ENCODE measurements at regions not wholly inside any gene's neighbourhood (a gene's known extent, or its start where the extent isn't known, plus 50 kb on each side); places are given as distances from the start of the nearest gene placed in this dataset.

DNA sequence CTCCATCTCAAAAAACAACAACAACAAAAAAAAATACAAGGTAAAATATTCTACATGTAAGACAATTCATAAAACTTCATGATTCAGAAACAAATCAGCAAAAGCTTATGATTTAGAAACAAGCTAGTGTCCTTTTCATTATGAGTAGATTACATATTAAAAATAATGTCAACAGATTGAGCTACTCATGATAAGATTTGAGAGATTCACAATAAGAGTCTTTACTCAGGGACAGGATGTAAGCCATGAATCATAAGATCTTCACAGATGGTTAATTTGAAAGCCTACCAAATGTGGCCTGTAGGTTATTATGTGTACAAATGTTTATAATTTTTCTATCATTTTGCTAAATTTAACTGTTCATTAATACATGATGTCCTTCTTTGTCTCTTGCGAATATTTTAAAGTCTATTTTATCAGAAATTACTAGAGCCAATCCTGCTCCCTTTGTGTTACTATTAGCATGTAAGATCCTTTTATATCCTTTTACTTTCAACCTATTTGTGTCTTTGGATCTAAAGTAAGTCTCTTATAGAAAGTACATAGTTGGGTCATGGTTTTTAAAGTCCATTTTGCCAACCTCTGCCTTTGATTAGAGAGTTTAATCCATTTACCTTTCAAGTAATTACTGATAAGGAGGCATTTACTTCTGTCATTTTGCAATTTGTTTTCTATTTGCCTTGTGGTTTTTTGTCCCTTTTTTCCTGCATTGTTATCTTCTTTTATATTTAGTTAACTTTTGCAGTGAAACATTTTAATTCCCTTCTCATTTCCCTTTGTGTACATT is 68.3 kb upstream of the RXFP2 start:
- TF ChIP-seq, protein P1, sequence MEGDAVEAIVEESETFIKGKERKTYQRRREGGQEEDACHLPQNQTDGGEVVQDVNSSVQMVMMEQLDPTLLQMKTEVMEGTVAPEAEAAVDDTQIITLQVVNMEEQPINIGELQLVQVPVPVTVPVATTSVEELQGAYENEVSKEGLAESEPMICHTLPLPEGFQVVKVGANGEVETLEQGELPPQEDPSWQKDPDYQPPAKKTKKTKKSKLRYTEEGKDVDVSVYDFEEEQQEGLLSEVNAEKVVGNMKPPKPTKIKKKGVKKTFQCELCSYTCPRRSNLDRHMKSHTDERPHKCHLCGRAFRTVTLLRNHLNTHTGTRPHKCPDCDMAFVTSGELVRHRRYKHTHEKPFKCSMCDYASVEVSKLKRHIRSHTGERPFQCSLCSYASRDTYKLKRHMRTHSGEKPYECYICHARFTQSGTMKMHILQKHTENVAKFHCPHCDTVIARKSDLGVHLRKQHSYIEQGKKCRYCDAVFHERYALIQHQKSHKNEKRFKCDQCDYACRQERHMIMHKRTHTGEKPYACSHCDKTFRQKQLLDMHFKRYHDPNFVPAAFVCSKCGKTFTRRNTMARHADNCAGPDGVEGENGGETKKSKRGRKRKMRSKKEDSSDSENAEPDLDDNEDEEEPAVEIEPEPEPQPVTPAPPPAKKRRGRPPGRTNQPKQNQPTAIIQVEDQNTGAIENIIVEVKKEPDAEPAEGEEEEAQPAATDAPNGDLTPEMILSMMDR (conservative IDR thresholded peaks at IDR 0.05; ENCODE audit: low read length), result no peak
- TF ChIP-seq EZH2phosphoT487 (IDR thresholded peaks at IDR 0.05; ENCODE audit: borderline replicate concordance), result no peak

Data from Loucy (cell line).